H1 (cell line): ENCODE measurements at regions not wholly inside any gene's neighbourhood (a gene's known extent, or its start where the extent isn't known, plus 50 kb on each side); places are given as distances from the start of the nearest gene placed in this dataset.

Source experiments
- ATF3 ChIP-seq: IDR thresholded peaks from 2 replicates; pipeline ENCODE4 v1.6.1; 2011; ENCODE audit warnings: low read depth, mild to moderate bottlenecking, low read length; ENCODE audit not compliant: insufficient read depth
- BACH1 ChIP-seq: IDR thresholded peaks from 2 replicates; pipeline ENCODE4 v1.6.1; 2012; ENCODE audit warnings: low read length, improper control_type of control experiment
- EGR1 ChIP-seq: IDR thresholded peaks from 2 replicates; pipeline ENCODE4 v1.6.1; 2011; ENCODE audit warnings: low read depth, low read length, borderline replicate concordance
- HDAC2 ChIP-seq, 2 experiments: fragments of 300-600 bp in 1 of 2; sonication (generic) in 1 of 2; IDR thresholded peaks; 2 replicates each; pipeline ENCODE4 v1.6.1; 2011 to 2012; ENCODE audit warnings: low read depth in 2 of 2, low read length in 2 of 2, mild to moderate bottlenecking in 2 of 2, moderate library complexity in 2 of 2, borderline replicate concordance in 1 of 2, inconsistent platforms in 1 of 2
- KDM1A ChIP-seq: fragments of 200-600, 300-600 bp; sonication (generic); IDR thresholded peaks from 2 replicates; pipeline ENCODE4 v1.7.1; 2016; ENCODE audit warnings: mild to moderate bottlenecking, low read length, borderline replicate concordance
- NRF1 ChIP-seq: IDR thresholded peaks from 2 replicates; pipeline ENCODE4 v1.6.1; 2011; ENCODE audit warnings: mild to moderate bottlenecking, low read depth, low read length, improper control_type of control experiment
- TCF12 ChIP-seq: IDR thresholded peaks from 2 replicates; pipeline ENCODE4 v1.6.1; 2011; ENCODE audit warnings: low read depth, mild to moderate bottlenecking, low read length
- TF ChIP-seq, protein P1 (sequence below): IDR thresholded peaks from 2 replicates; pipeline ENCODE4 v1.6.1; 2012; ENCODE audit warnings: inconsistent platforms

GRCh38 chrX:6810776-6811175 is 275.9 kb upstream of the VCX3A start (continued):
- TF ChIP-seq ATF3 (no peak), KDM1A (no peak), BACH1 (no peak), HDAC2 (IDR thresholded peaks at IDR 0.05; ENCODE audit: borderline replicate concordance in 1 of 2, low read depth in 2 of 2, low read length in 2 of 2) (no peak), NRF1 (no peak), TCF12 (no peak), EGR1 (no peak)
- TF ChIP-seq, protein P1, sequence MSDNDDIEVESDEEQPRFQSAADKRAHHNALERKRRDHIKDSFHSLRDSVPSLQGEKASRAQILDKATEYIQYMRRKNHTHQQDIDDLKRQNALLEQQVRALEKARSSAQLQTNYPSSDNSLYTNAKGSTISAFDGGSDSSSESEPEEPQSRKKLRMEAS: no peak
- TF ChIP-seq, all 59 proteins: peak for 0
